ENCODE measurements at regions not wholly inside any gene's neighbourhood (a gene's known extent, or its start where the extent isn't known, plus 50 kb on each side); places are given as distances from the start of the nearest gene placed in this dataset.

DNA sequence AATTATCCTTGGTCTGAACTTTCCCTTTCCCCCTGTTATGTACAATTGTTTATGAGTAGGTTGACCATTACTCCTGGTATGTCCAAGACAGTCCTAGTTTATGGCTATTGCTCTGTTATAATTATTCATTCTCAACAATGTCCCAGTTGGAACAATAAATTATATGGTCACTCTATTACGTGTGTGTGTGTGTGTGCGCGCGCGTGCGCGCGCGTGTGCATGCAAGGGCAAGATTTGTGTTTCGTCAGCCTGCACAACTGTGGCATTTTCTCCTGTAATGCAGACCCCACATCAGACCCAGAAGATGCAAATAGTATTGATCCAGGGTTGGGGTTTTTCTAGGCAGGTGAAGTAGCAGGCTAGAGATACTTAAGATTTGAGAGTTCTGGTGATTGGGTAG is 88.4 kb downstream of the ESM1 start:
- no peak overlapping the region for H3K27ac ChIP-seq (ENCODE audit: low read depth)
- DNase-seq (ENCODE audit: low spot score) (no peak), ATAC-seq (no peak)
- no peaks in the 10 kb centered on the region for H3K9me2 ChIP-seq (ENCODE audit: insufficient read depth)
- H3K79me2 ChIP-seq (replicated peaks; ENCODE audit: insufficient read depth) = no peaks in the 10 kb centered on the region
- H3K36me3 ChIP-seq (ENCODE audit: insufficient read depth) = no peaks in the 10 kb centered on the region
- H4K20me1 ChIP-seq (replicated peaks; ENCODE audit: insufficient read depth) = no peaks in the 10 kb centered on the region
- H3K27me3 Mint-ChIP-seq (ENCODE audit: insufficient read depth, low read depth, poor library complexity) = peaks cover 2% of the 10 kb centered on the region
- H3K36me3 Mint-ChIP-seq (ENCODE audit: low read depth) = no peaks in the 10 kb centered on the region
- H3K9me3 Mint-ChIP-seq = no peaks in the 10 kb centered on the region; the same call in 2 of the 3 replicates
- H3K27ac Mint-ChIP-seq = no peak overlapping the region
- no peaks in the 10 kb centered on the region for H3K4me1 ChIP-seq (ENCODE audit: insufficient read depth)
- TF ChIP-seq CTCF (conservative IDR thresholded peaks at IDR 0.05; ENCODE audit: low read depth in 2 of 2) (no peak), STAT1 (IDR thresholded peaks at IDR 0.05; ENCODE audit: unreplicated experiment) (no peak), POLR2AphosphoS5 (IDR thresholded peaks at IDR 0.05; ENCODE audit: low read depth) (no peak), ZNF331 (CRISPR knock-in tag; IDR thresholded peaks at IDR 0.05; ENCODE audit: low read depth) (no peak), EZH2 (IDR thresholded peaks at IDR 0.05; ENCODE audit: low read depth, unreplicated experiment) (no peak), NANOG (IDR thresholded peaks at IDR 0.05; ENCODE audit: borderline replicate concordance) (no peak)
- TF ChIP-seq, protein P1, sequence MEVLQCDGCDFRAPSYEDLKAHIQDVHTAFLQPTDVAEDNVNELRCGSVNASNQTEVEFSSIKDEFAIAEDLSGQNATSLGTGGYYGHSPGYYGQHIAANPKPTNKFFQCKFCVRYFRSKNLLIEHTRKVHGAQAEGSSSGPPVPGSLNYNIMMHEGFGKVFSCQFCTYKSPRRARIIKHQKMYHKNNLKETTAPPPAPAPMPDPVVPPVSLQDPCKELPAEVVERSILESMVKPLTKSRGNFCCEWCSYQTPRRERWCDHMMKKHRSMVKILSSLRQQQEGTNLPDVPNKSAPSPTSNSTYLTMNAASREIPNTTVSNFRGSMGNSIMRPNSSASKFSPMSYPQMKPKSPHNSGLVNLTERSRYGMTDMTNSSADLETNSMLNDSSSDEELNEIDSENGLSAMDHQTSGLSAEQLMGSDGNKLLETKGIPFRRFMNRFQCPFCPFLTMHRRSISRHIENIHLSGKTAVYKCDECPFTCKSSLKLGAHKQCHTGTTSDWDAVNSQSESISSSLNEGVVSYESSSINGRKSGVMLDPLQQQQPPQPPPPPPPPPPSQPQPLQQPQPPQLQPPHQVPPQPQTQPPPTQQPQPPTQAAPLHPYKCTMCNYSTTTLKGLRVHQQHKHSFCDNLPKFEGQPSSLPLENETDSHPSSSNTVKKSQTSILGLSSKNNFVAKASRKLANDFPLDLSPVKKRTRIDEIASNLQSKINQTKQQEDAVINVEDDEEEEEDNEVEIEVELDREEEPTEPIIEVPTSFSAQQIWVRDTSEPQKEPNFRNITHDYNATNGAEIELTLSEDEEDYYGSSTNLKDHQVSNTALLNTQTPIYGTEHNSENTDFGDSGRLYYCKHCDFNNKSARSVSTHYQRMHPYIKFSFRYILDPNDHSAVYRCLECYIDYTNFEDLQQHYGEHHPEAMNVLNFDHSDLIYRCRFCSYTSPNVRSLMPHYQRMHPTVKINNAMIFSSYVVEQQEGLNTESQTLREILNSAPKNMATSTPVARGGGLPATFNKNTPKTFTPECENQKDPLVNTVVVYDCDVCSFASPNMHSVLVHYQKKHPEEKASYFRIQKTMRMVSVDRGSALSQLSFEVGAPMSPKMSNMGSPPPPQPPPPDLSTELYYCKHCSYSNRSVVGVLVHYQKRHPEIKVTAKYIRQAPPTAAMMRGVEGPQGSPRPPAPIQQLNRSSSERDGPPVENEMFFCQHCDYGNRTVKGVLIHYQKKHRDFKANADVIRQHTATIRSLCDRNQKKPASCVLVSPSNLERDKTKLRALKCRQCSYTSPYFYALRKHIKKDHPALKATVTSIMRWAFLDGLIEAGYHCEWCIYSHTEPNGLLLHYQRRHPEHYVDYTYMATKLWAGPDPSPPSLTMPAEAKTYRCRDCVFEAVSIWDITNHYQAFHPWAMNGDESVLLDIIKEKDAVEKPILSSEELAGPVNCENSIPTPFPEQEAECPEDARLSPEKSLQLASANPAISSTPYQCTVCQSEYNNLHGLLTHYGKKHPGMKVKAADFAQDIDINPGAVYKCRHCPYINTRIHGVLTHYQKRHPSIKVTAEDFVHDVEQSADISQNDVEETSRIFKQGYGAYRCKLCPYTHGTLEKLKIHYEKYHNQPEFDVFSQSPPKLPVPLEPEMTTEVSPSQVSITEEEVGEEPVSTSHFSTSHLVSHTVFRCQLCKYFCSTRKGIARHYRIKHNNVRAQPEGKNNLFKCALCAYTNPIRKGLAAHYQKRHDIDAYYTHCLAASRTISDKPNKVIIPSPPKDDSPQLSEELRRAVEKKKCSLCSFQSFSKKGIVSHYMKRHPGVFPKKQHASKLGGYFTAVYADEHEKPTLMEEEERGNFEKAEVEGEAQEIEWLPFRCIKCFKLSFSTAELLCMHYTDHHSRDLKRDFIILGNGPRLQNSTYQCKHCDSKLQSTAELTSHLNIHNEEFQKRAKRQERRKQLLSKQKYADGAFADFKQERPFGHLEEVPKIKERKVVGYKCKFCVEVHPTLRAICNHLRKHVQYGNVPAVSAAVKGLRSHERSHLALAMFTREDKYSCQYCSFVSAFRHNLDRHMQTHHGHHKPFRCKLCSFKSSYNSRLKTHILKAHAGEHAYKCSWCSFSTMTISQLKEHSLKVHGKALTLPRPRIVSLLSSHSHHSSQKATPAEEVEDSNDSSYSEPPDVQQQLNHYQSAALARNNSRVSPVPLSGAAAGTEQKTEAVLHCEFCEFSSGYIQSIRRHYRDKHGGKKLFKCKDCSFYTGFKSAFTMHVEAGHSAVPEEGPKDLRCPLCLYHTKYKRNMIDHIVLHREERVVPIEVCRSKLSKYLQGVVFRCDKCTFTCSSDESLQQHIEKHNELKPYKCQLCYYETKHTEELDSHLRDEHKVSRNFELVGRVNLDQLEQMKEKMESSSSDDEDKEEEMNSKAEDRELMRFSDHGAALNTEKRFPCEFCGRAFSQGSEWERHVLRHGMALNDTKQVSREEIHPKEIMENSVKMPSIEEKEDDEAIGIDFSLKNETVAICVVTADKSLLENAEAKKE (CRISPR knock-in tag; IDR thresholded peaks at IDR 0.05) = no peak
- no peaks in the 10 kb centered on the region for H3F3A ChIP-seq (replicated peaks; ENCODE audit: low read depth)
- no peaks in the 10 kb centered on the region for H3K4me1 Mint-ChIP-seq
- H3K4me3 Mint-ChIP-seq = no peak overlapping the region
- no peaks in the 10 kb centered on the region for H3K27me3 ChIP-seq (ENCODE audit: insufficient read depth)
- no peak overlapping the region for H2AFZ ChIP-seq
- no peak overlapping the region for H3K4me3 ChIP-seq
- no peak overlapping the region for H3K4me2 ChIP-seq

Data from GM23338 (cell line).